Fibroblast of lung (primary cell): ENCODE measurements at regions not wholly inside any gene's neighbourhood (a gene's known extent, or its start where the extent isn't known, plus 50 kb on each side); places are given as distances from the start of the nearest gene placed in this dataset.

Experiments
- DNase-seq, 2 donors: peaks; one replicate each; pipeline versions ENCODE4 v3.0.0 to v3.0.0-alpha.2; 2010; ENCODE audit warnings: low read depth in 2 of 2
- H2AFZ ChIP-seq: 2 replicates; pipeline ENCODE4 v1.5.1; 2012; ENCODE audit warnings: low read length, control low read depth, inconsistent platforms
- H3K27ac ChIP-seq: 2 replicates; pipeline ENCODE4 v1.5.1; 2011; ENCODE audit warnings: low read length, control low read depth; ENCODE audit not compliant: insufficient read depth
- H3K27me3 ChIP-seq: 2 replicates; pipeline ENCODE4 v1.5.1; 2011; ENCODE audit warnings: mild to moderate bottlenecking, low read length; ENCODE audit not compliant: control insufficient read depth, insufficient read depth
- H3K36me3 ChIP-seq: 2 replicates; pipeline ENCODE4 v1.5.1; 2011; ENCODE audit warnings: low read length; ENCODE audit not compliant: control insufficient read depth, insufficient read depth
- H3K4me1 ChIP-seq: 2 replicates; pipeline ENCODE4 v1.5.1; 2011; ENCODE audit warnings: low read length; ENCODE audit not compliant: control insufficient read depth, insufficient read depth; ENCODE audit errors: extremely low read depth
- H3K4me2 ChIP-seq: 2 replicates; pipeline ENCODE4 v1.5.1; 2011; ENCODE audit warnings: low read length, control low read depth; ENCODE audit not compliant: insufficient read depth; ENCODE audit errors: extremely low read depth
- H3K4me3 ChIP-seq, 4 experiments: fragments of 200-600 bp in 1 of 4; sonication (generic) in 1 of 4; replicated peaks in 1 of 4; 2 replicates each; pipeline ENCODE4 v1.5.1; 2011 to 2016; ENCODE audit warnings: low read length in 4 of 4, low read depth in 3 of 4, mild to moderate bottlenecking in 3 of 4, control low read depth in 2 of 4, inconsistent platforms in 1 of 4, mixed read lengths in 1 of 4; ENCODE audit not compliant: insufficient read depth in 1 of 4; ENCODE audit errors: control extremely low read depth in 1 of 4
- H3K79me2 ChIP-seq: 2 replicates; pipeline ENCODE4 v1.5.1; 2012; ENCODE audit warnings: mild to moderate bottlenecking, low read length, inconsistent platforms; ENCODE audit not compliant: control insufficient read depth, insufficient read depth
- H3K9ac ChIP-seq: 2 replicates; pipeline ENCODE4 v1.5.1; 2011; ENCODE audit warnings: mild to moderate bottlenecking, low read length, control low read depth; ENCODE audit not compliant: insufficient read depth
- H3K9me3 ChIP-seq: 2 replicates; pipeline ENCODE4 v1.5.1; 2012; ENCODE audit warnings: low read depth, low read length; ENCODE audit not compliant: control insufficient read depth, insufficient read depth
- H4K20me1 ChIP-seq: 2 replicates; pipeline ENCODE4 v1.5.1; 2011; ENCODE audit warnings: low read length; ENCODE audit not compliant: control insufficient read depth, insufficient read depth; ENCODE audit errors: extremely low read depth
- CTCF ChIP-seq, 2 donors: IDR thresholded peaks in 1 of 2; conservative IDR thresholded peaks in 1 of 2; 1 replicate in 1 of 2; 2 replicates in 1 of 2; pipeline ENCODE4 v1.5.1; 2011 to 2012; ENCODE audit warnings: low read length in 2 of 2, control low read depth in 1 of 2, inconsistent platforms in 1 of 2, low read depth in 1 of 2, mild to moderate bottlenecking in 1 of 2
- EZH2 ChIP-seq: IDR thresholded peaks from 2 replicates; pipeline ENCODE4 v1.5.1; 2012; ENCODE audit warnings: low read length, control low read depth, mild to moderate bottlenecking; ENCODE audit errors: missing control alignments

- no peak overlapping the region for H3K4me2 ChIP-seq
- H3K9me3 ChIP-seq, result no peaks in the 10 kb centered on the region
- no peak overlapping the region for H3K9ac ChIP-seq
- TF ChIP-seq EZH2 (no peak), CTCF (conservative IDR thresholded peaks at IDR 0.05 in 1 of 2, IDR thresholded peaks at IDR 0.05 in 1 of 2; ENCODE audit: low read depth in 1 of 2, low read length in 2 of 2) (no peak)
- H3K4me1 ChIP-seq, result no peaks in the 10 kb centered on the region
- no peaks in the 10 kb centered on the region for H3K36me3 ChIP-seq
- DNase-seq, result no peak
- no peak overlapping the region for H2AFZ ChIP-seq
- H3K27ac ChIP-seq, result no peak overlapping the region
- H3K4me3 ChIP-seq, result no peak overlapping the region
- no peaks in the 10 kb centered on the region for H3K79me2 ChIP-seq
- no peaks in the 10 kb centered on the region for H3K27me3 ChIP-seq
- H4K20me1 ChIP-seq, result no peaks in the 10 kb centered on the region
Observed at GRCh38 chr3:72586694-72587093, 261.6 kb downstream of the SHQ1 start.

GRCh38 chr3:72585966-72586365, 262.3 kb downstream of the SHQ1 start:
- H3K9ac ChIP-seq, result no peak overlapping the region
- H3K27ac ChIP-seq, result no peak overlapping the region
- H3K36me3 ChIP-seq, result no peaks in the 10 kb centered on the region
- H4K20me1 ChIP-seq, result no peaks in the 10 kb centered on the region
- H2AFZ ChIP-seq, result no peak overlapping the region
- H3K9me3 ChIP-seq, result no peaks in the 10 kb centered on the region
- no peaks in the 10 kb centered on the region for H3K4me1 ChIP-seq
- H3K4me3 ChIP-seq, result no peak overlapping the region
- H3K4me2 ChIP-seq, result no peak overlapping the region
- H3K79me2 ChIP-seq, result no peaks in the 10 kb centered on the region
- no peak for DNase-seq
- peaks cover 3% of the 10 kb centered on the region for H3K27me3 ChIP-seq
- no peak for TF ChIP-seq CTCF (conservative IDR thresholded peaks at IDR 0.05 in 1 of 2, IDR thresholded peaks at IDR 0.05 in 1 of 2; ENCODE audit: low read depth in 1 of 2, low read length in 2 of 2)
- TF ChIP-seq EZH2, result no peak

DNA sequence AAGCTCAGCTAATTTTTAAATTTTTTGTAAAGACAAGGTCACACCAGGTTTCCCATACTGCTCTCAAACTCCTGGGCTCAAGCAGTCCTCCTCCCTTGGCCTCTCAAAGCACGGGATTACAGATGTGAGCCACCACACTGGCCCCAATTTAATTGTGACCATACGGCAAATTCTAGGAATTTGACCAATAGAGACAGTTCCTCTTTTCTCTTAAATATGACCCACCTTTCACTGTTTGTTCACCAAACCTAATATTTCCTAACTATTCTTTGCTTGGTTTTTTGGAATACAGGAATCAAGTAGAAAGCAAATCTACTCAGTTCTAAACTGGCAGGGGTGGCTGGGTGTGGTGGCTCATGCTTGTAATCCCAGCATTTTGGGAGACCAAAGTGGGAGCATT, 264.0 kb downstream of the SHQ1 start:
- Histone ChIP-seq H3K27ac (no peak overlapping the region), H3K36me3 (no peaks in the 10 kb centered on the region), H3K79me2 (no peaks in the 10 kb centered on the region), H3K9ac (no peak overlapping the region), H4K20me1 (no peaks in the 10 kb centered on the region), H3K4me2 (no peak overlapping the region), H3K4me1 (no peaks in the 10 kb centered on the region), H3K4me3 (no peak overlapping the region), H2AFZ (no peak overlapping the region), H3K9me3 (no peaks in the 10 kb centered on the region), H3K27me3 (peaks cover 3% of the 10 kb centered on the region)
- no peak for DNase-seq
- TF ChIP-seq EZH2 (no peak), CTCF (conservative IDR thresholded peaks at IDR 0.05 in 1 of 2, IDR thresholded peaks at IDR 0.05 in 1 of 2; ENCODE audit: low read depth in 1 of 2, low read length in 2 of 2) (no peak)
